GM10248 (cell line): ENCODE measurements at regions not wholly inside any gene's neighbourhood (a gene's known extent, or its start where the extent isn't known, plus 50 kb on each side); places are given as distances from the start of the nearest gene placed in this dataset.
"Not testable (repeated sequence)": the region's sequence is repeated elsewhere in the genome, so short reads cannot be mapped to it uniquely, and the experiment has no call there.

Experiments used
- CTCF ChIA-PET: fragments of 300-600 bp; sonication (Branson Sonifier 250); formaldehyde crosslinking; extraction: SDS; loops from one replicate; lab custom pipeline; 2021; ENCODE audit warnings: antibody characterized with exemption; lab: Yijun Ruan, JAX
- POLR2A ChIA-PET: fragments of 350-650 bp; sonication (Branson Sonifier 250); formaldehyde crosslinking; extraction: SDS; loops from one replicate; lab custom pipeline; 2020; ENCODE audit warnings: antibody characterized with exemption; lab: Yijun Ruan, JAX
- DNase-seq: peaks from one replicate; pipeline ENCODE4 v3.0.0; 2012; ENCODE audit errors: extremely low spot score
- TF ChIP-seq, protein P1 (sequence below): IDR thresholded peaks from 2 replicates; pipeline ENCODE4 v1.5.1; 2012; ENCODE audit warnings: mild to moderate bottlenecking, low read depth; ENCODE audit errors: extremely low read depth, missing control alignments, control extremely low read depth

DNA sequence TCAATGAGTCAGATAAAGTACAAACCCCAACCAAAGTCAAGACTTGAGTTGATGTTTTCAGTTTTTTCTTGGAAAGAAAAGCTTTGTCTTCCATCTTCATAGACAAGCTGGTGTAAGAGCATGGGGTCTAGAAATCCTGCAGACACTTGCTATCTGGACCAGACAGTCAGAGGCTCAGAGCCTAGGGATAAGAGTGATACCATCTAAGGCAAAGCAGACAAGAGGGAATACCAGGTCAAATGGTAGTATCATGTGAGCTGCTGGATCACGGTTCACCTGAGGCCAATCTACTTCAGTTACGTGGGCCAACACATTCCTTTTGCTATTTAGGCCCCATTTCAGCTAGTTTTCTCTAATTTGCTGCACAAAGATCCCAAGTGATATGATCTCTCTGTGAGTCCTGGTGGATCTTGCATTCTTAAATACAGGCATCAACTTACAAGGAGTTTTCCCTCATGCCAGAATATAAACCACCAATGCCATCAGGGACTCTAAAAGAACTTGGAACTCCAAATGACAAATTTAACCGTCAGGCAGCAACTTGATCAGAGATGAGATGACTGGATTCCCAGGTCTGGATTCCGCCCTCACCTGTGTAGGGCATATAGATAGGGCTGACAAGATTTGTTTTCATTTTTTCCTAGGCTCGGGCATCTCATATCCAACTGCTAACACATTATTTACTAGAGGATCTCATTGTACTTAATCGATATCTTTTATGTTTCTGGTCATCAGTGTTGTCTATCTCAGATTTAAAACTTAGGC is 101.4 kb downstream of the FOXD4L6 start:
- POLR2A ChIA-PET, CTCF ChIA-PET, DNase-seq: not testable (repeated sequence)

DNA sequence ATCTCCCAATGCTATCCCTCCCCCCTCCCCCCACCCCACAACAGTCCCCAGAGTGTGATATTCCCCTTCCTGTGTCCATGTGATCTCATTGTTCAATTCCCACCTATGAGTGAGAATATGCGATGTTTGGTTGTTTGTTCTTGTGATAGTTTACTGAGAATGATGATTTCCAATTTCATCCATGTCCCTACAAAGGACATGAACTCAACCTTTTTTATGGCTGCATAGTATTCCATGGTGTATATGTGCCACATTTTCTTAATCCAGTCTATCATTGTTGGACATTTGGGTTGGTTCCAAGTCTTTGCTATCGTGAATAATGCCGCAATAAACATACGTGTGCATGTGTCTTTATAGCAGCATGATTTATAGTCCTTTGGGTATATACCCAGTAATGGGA is 106.1 kb downstream of the FOXD4L6 start:
- DNase-seq, CTCF ChIA-PET, POLR2A ChIA-PET: not testable (repeated sequence)

DNA sequence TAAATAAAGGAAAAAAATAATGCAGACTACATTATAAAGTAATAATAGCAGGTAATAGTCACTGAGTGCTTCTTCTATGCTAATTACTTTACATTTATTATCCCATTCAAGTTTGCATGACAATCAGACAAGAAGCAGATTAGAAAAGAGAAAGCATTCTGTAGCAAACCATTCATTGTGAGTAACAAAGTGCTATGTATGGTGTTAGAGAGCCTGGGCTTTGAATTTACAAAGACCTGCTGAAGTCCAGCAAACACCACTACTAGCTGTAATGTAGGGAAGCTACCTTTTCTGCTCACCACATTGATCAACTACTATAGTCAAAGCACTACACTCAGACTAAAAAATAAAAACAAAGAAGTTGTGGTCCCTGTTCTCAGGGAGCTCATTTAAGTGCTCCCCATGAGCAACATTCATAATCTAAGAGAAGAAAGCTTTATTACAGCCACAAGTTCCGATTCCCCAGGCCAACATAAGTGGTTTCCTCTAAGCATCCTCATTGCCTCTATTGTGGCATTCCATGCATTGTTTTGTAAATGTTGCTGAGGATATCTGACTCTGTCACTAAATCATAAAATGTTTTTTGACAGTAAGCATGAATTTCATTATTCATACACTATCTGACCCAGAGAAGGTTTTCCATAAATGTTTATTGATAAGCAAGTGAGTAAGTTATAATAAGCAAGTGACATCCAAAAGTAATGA is 108.5 kb downstream of the FOXD4L6 start:
- DNase-seq, CTCF ChIA-PET, POLR2A ChIA-PET: not testable (repeated sequence)

DNA sequence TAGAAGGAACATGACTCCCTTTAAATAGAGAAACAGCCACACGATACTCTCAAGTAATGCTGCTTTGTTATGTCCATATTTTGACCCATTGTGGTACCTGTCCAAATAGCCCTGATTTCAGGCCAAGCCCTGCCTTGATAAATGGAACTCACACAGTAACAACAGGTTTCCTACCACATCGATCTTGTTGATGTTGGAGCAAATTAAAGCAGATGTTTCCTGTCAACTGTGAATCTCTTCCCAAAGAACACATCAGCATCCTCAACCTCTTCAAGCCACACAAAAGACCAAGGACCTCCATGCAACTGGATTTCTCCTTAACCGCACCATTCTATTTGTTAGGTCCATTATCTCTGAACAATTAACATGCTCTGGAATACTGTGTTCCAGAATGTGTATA is 109.5 kb downstream of the FOXD4L6 start:
- CTCF ChIA-PET, POLR2A ChIA-PET: not testable (repeated sequence)

DNA sequence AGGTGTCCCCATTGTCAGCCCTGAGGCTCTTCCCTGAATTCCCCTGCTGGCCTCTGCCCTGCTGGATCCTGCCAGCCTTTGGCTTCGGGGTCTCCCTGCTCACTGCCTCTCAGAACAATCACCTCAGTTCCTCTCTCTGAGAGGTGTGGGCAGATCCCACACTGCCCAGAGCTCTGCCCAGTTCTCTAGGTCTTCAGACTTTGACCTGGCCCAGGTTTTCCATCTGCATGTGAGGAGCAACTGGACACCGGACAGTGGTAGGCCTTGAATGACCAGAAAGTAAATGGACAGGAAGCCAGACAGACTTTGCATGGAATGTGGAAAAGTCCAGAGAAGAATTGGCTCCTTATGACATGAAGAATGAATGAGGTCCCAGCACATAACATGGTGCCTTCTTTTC is 111.8 kb downstream of the FOXD4L6 start:
- DNase-seq, POLR2A ChIA-PET, CTCF ChIA-PET: not testable (repeated sequence)

More for the DNA sequence above, 109.5 kb downstream of the FOXD4L6 start:
- not testable (repeated sequence) for DNase-seq

- DNase-seq, POLR2A ChIA-PET: not testable (repeated sequence)
- CTCF ChIA-PET = interaction anchor here (2.1 kb wide), 1 partner anchor 9 kb away, joined by 5 read pairs; no protein-coding TSS in a partner anchor
These were observed 128.4 kb downstream of the FOXD4L6 start for GRCh38 chr9:40999952-41000700.

DNA sequence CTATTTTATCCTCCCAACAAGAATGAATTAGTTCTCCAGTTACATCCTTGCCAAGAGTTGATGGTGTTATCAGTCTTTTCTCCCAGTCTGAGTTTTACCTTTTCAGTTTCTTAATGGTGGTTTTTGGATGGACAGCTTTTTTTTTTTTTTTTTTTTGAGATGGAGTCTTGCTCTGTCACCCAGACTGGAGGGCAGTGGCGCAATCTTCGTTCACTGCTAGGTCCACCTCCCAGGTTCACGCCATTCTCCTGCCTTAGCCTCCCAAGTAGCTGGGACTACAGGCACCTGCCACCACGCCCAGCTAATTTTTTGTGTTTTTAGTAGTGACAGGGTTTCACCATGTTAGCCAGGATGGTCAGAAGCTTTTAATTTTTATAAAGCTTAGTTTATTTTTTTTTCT is 133.0 kb downstream of the FOXD4L6 start:
- POLR2A ChIA-PET, CTCF ChIA-PET, DNase-seq: not testable (repeated sequence)

- DNase-seq, POLR2A ChIA-PET, CTCF ChIA-PET: not testable (repeated sequence)
These were observed 134.6 kb downstream of the FOXD4L6 start for GRCh38 chr9:40993842-40994241.

DNA sequence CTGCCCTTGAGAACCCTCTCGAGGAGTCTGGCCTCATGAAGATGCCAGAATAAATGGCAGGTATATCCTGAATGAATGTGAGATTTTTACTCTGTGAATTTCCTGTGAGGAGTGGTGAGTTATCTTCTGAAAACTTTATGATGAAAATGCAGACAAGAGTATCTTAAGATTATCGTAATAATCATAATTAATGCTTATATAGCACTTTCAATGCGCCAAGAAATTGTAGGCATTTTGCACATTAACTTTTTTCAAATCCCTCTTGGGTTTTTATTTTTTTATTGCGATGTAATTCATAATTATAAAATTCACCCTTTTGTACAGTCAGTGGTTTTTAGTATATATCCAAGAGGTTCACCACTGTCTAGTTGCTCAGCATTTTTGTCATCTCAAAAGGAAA is 135.1 kb downstream of the FOXD4L6 start:
- CTCF ChIA-PET, POLR2A ChIA-PET, DNase-seq: not testable (repeated sequence)

DNA sequence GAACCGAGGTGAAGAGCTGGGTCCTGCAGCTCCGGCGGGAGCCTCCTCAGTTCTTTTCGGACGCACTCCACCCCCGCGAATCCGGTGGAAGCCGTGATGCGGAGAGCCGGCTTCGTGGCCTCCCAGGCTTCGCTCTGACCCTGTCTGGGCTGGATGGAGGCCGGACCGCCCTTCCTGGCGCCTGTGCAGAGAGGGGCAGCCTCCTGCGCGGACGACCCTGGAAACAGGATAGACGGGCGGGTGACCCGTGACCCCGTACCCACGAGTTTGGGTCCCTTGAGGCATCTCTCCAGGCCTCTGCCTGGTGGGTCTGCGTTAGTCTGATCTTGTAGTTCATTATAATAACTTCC is 136.0 kb downstream of the FOXD4L6 start:
- DNase-seq = peak; percentile 16
- POLR2A ChIA-PET = not testable (repeated sequence)
- CTCF ChIA-PET = interaction anchor here (2.0 to 2.7 kb wide), 2 partner anchors 8 to 15 kb away, joined by 5 to 11 read pairs; no protein-coding TSS in a partner anchor

- ChIA-PET POLR2A (interaction anchor here (0.6 kb wide), 1 partner anchor 14 kb away, joined by 3 read pairs; no protein-coding TSS in a partner anchor), CTCF (interaction anchor here (1.3 to 2.7 kb wide), 3 partner anchors 9 to 54 kb away, joined by 3 to 11 read pairs (median 5); no protein-coding TSS in a partner anchor)
- TF ChIP-seq, protein P1, sequence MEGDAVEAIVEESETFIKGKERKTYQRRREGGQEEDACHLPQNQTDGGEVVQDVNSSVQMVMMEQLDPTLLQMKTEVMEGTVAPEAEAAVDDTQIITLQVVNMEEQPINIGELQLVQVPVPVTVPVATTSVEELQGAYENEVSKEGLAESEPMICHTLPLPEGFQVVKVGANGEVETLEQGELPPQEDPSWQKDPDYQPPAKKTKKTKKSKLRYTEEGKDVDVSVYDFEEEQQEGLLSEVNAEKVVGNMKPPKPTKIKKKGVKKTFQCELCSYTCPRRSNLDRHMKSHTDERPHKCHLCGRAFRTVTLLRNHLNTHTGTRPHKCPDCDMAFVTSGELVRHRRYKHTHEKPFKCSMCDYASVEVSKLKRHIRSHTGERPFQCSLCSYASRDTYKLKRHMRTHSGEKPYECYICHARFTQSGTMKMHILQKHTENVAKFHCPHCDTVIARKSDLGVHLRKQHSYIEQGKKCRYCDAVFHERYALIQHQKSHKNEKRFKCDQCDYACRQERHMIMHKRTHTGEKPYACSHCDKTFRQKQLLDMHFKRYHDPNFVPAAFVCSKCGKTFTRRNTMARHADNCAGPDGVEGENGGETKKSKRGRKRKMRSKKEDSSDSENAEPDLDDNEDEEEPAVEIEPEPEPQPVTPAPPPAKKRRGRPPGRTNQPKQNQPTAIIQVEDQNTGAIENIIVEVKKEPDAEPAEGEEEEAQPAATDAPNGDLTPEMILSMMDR = peak; percentile 71
- DNase-seq = peak; percentile 86
These were observed 136.6 kb downstream of the FOXD4L6 start for GRCh38 chr9:40991741-40992471.

GRCh38 chr9:40991100-40991740 is 137.3 kb downstream of the FOXD4L6 start:
- DNase-seq = not testable (repeated sequence)
- ChIA-PET CTCF (interaction anchor here (1.3 to 2.7 kb wide), 3 partner anchors 9 to 54 kb away, joined by 3 to 11 read pairs (median 5); no protein-coding TSS in a partner anchor), POLR2A (interaction anchor here (0.6 kb wide), 1 partner anchor 14 kb away, joined by 3 read pairs; no protein-coding TSS in a partner anchor)

- POLR2A ChIA-PET, CTCF ChIA-PET, DNase-seq: not testable (repeated sequence)
These were observed 142.1 kb downstream of the FOXD4L6 start for GRCh38 chr9:40986332-40986731.

- DNase-seq, CTCF ChIA-PET, POLR2A ChIA-PET: not testable (repeated sequence)
These were observed 153.1 kb downstream of the FOXD4L6 start for GRCh38 chr9:40975351-40975750.

DNA sequence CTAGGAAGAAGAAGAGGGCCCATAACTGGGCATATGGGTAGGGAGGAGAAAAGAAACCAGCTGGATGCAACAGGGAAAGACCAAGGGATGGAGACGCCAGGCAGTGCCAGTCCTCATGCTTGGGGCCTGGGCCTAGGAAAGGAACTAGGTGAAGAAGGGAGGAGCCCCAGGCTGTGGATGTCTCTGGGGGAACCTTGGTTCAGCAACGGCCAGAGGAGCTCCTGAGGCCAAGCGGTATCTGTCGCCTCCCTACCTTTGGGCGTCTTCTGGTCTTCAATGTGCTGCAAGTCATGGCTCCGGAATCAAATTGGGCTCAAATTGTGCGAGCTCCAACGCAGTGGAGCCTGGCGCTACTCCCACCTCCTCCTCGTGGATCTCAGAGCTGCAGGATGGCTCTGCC is 153.6 kb downstream of the FOXD4L6 start:
- POLR2A ChIA-PET, CTCF ChIA-PET, DNase-seq: not testable (repeated sequence)
